Thyroid gland (tissue), 4 donors: ENCODE measurements at regions not wholly inside any gene's neighbourhood (a gene's known extent, or its start where the extent isn't known, plus 50 kb on each side); places are given as distances from the start of the nearest gene placed in this dataset.

Source experiments
- DNase-seq, 2 donors: peaks; one replicate each; pipeline ENCODE4 v3.0.0-alpha.2; 2019
- H3K27ac ChIP-seq, 3 donors: fragments of 200-600 bp; sonication (generic); 1 replicate in 2 of 3; 2 replicates in 1 of 3; pipeline ENCODE4 v1.5.1; 2016 to 2019; ENCODE audit warnings: mild to moderate bottlenecking in 1 of 3, moderate library complexity in 1 of 3
- H3K27me3 ChIP-seq: fragments of 200-600 bp; sonication (generic); one replicate; pipeline ENCODE4 v1.5.1; 2019
- H3K36me3 ChIP-seq, 2 donors: fragments of 200-600 bp; sonication (generic); one replicate each; pipeline ENCODE4 v1.5.1; 2016 to 2019
- H3K4me1 ChIP-seq, 2 donors: fragments of 200-600 bp; sonication (generic); one replicate each; pipeline ENCODE4 v1.5.1; 2017 to 2019
- H3K4me3 ChIP-seq, 3 donors: fragments of 200-600 bp; sonication (generic); replicated peaks in 1 of 3; 1 replicate in 2 of 3; 2 replicates in 1 of 3; pipeline ENCODE4 v1.5.1; 2016; ENCODE audit warnings: mild to moderate bottlenecking in 1 of 3
- H3K9me3 ChIP-seq: fragments of 200-600 bp; sonication (generic); one replicate; pipeline ENCODE4 v1.5.1; 2017
- CTCF ChIP-seq, 6 experiments: fragments of 200-600 bp in 3 of 6; fragments of 450-650 bp in 3 of 6; sonication (generic) in 3 of 6; IDR thresholded peaks; one replicate each; pipeline ENCODE4 v1.5.1; 2016 to 2019; ENCODE audit warnings: antibody characterized with exemption in 6 of 6, mild to moderate bottlenecking in 2 of 6, inconsistent platforms in 1 of 6, moderate library complexity in 1 of 6
- POLR2A ChIP-seq, 2 donors: fragments of 450-650 bp; IDR thresholded peaks; one replicate each; pipeline ENCODE4 v1.6.1; 2017; ENCODE audit warnings: antibody characterized with exemption in 2 of 2, mild to moderate bottlenecking in 2 of 2, moderate library complexity in 1 of 2
- WGBS, 2 donors: methylation state at CpG; one replicate each; pipeline ENCODE4 v1.1.5; 2017; 5-methylcytosine and 5-hydroxymethylcytosine counted together
- intact Hi-C: fragments of 100-400 bp; cut with DNase I; formaldehyde crosslinking; loops from one replicate; pipeline ENCODE4 v1.15.1; 2023

DNA sequence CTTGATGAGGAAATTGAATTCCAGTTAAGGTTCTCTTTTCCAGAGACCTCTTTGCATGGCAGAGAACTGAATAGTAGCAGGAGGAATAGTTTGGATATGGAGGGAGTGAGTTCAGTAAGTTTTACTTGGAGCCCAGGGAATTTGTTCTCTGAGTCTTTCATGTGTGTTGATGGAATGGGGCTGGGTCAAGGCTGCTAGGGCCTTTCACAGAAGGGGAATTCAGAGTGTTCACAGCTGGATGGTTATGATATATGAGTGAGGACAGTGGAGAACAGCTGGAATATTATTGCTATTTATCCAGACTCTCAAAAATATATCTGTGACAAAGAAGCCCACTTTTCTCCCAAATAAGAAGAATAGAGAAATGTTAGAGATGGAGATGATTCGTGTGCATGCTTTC lies 372.8 kb downstream of the PLK2 start:
- intact Hi-C loops, result no loop called here
- no peak overlapping the region for H3K4me3 ChIP-seq
- TF ChIP-seq CTCF (IDR thresholded peaks at IDR 0.05), result no peak
- no peak for DNase-seq
- H3K36me3 ChIP-seq, result no peaks in the 10 kb centered on the region
- no peaks in the 10 kb centered on the region for H3K9me3 ChIP-seq
- H3K27ac ChIP-seq, result no peak overlapping the region
- 77 to 84% methylated on average over 1 of the region's 1 CpG for WGBS, 2 donors
- no peaks in the 10 kb centered on the region for H3K4me1 ChIP-seq
- H3K27me3 ChIP-seq, result no peaks in the 10 kb centered on the region

- Histone ChIP-seq H3K27ac (no peak overlapping the region), H3K4me3 (no peak overlapping the region), H3K9me3 (no peaks in the 10 kb centered on the region), H3K4me1 (no peaks in the 10 kb centered on the region), H3K36me3 (no peaks in the 10 kb centered on the region), H3K27me3 (no peaks in the 10 kb centered on the region)
- DNase-seq, result no peak
- TF ChIP-seq POLR2A (IDR thresholded peaks at IDR 0.05) (no peak), CTCF (IDR thresholded peaks at IDR 0.05) (no peak)
- WGBS, 2 donors, result 86 to 92% methylated on average over 4 of the region's 4 CpGs
- intact Hi-C loops, result no loop called here
These were observed 374.1 kb downstream of the PLK2 start for GRCh38 chr5:58085800-58086199.

DNA sequence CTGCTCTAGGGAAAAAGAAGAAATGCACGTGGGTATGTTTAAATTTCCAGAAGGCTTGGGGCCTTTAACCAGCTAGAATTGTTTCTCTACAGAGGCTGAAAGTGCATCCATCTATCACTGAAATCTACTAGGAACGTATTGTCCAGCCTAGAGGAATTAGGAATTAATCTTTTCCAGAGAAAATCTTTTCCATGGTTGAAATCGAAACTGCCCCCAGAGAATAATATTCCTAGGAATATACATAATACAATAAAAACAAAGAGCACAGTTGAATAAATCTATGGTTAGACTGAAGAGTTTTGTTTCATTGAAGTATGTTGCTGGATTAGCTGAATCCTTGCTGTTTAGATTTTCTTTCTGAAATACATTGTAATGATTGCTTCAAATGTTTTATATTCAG lies 378.5 kb downstream of the PLK2 start:
- intact Hi-C loops, result no loop called here

DNA sequence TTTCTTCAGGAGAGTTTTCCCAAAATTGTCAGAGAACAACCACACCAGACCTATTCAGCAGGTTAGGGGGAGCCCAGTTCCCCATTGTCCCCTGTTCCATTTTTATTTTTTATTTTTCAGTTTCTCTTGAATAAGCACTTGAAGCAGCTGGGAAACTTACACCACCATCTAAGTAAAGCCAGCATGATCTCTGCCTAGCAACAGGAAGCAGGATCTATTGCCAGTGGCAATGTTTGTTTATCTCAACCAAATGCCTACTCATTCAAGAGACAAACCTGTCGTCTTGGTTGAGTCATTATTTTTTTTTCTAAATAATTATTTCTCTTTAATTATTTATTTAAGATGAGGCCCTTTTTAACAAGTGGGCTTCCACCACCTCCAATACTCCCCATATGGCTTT lies 379.3 kb downstream of the PLK2 start:
- Histone ChIP-seq H3K27me3 (no peaks in the 10 kb centered on the region), H3K4me1 (no peaks in the 10 kb centered on the region), H3K9me3 (no peaks in the 10 kb centered on the region), H3K27ac (no peak overlapping the region), H3K36me3 (no peaks in the 10 kb centered on the region), H3K4me3 (no peak overlapping the region)
- 38 to 44% methylated on average over 1 of the region's 1 CpG for WGBS, 2 donors
- TF ChIP-seq POLR2A (IDR thresholded peaks at IDR 0.05) (no peak), CTCF (IDR thresholded peaks at IDR 0.05) (no peak)
- intact Hi-C loops, result no loop called here
- DNase-seq, result no peak

More for the DNA sequence above, 378.5 kb downstream of the PLK2 start:
- Histone ChIP-seq H3K9me3 (no peaks in the 10 kb centered on the region), H3K27me3 (no peaks in the 10 kb centered on the region), H3K36me3 (no peaks in the 10 kb centered on the region), H3K27ac (no peak overlapping the region), H3K4me3 (no peak overlapping the region), H3K4me1 (no peaks in the 10 kb centered on the region)
- no peak for DNase-seq
- TF ChIP-seq CTCF (IDR thresholded peaks at IDR 0.05), result no peak
- no peak for TF ChIP-seq POLR2A (IDR thresholded peaks at IDR 0.05)
- WGBS, 2 donors, result 68 to 71% methylated on average over 3 of the region's 3 CpGs

- WGBS, 2 donors, result 85 to 87% methylated on average over 2 of the region's 2 CpGs
These were observed 381.9 kb downstream of the PLK2 start for GRCh38 chr5:58077966-58078365.

More at GRCh38 chr5:58077966-58078365, 381.9 kb downstream of the PLK2 start:
- no peaks in the 10 kb centered on the region for H3K4me1 ChIP-seq
- no peak overlapping the region for H3K4me3 ChIP-seq
- no peak for TF ChIP-seq POLR2A (IDR thresholded peaks at IDR 0.05)
- no peak for TF ChIP-seq CTCF (IDR thresholded peaks at IDR 0.05)
- no peaks in the 10 kb centered on the region for H3K36me3 ChIP-seq
- no peaks in the 10 kb centered on the region for H3K27me3 ChIP-seq
- H3K27ac ChIP-seq, result no peak overlapping the region
- DNase-seq, result no peak
- H3K9me3 ChIP-seq, result no peaks in the 10 kb centered on the region
- intact Hi-C loops, result no loop called here
